Liver (tissue), 8 donors: ENCODE measurements at regions not wholly inside any gene's neighbourhood (a gene's known extent, or its start where the extent isn't known, plus 50 kb on each side); places are given as distances from the start of the nearest gene placed in this dataset.

ENCODE experiments used
- DNase-seq: peaks from one replicate; pipeline ENCODE4 v3.0.0-alpha.2; 2017; ENCODE audit warnings: low spot score
- H3K27ac ChIP-seq, 2 donors: one replicate each; pipeline ENCODE4 v1.7.0; 2013; ENCODE audit warnings: inconsistent platforms in 2 of 2, low read length in 2 of 2, control low read depth in 1 of 2, low read depth in 1 of 2, mild to moderate bottlenecking in 1 of 2
- H3K27me3 ChIP-seq, 4 donors: one replicate each; pipeline versions ENCODE4 v1.6.1 to v1.7.0; 2013; ENCODE audit warnings: low read length in 3 of 4, inconsistent platforms in 1 of 4, mild to moderate bottlenecking in 1 of 4, moderate library complexity in 1 of 4; ENCODE audit not compliant: control insufficient read depth in 4 of 4, insufficient read depth in 4 of 4
- H3K36me3 ChIP-seq, 4 donors: one replicate each; pipeline versions ENCODE4 v1.6.1 to v1.7.0; 2013; ENCODE audit warnings: low read length in 3 of 4, mild to moderate bottlenecking in 3 of 4, low read depth in 1 of 4, moderate library complexity in 1 of 4; ENCODE audit not compliant: control insufficient read depth in 4 of 4, insufficient read depth in 3 of 4
- H3K4me1 ChIP-seq, 4 donors: one replicate each; pipeline versions ENCODE4 v1.6.1 to v1.7.0; 2013; ENCODE audit warnings: low read length in 3 of 4, mild to moderate bottlenecking in 3 of 4, moderate library complexity in 1 of 4; ENCODE audit not compliant: control insufficient read depth in 4 of 4, insufficient read depth in 4 of 4
- H3K4me3 ChIP-seq, 3 donors: one replicate each; pipeline versions ENCODE4 v1.6.1 to v1.7.0; 2013; ENCODE audit warnings: low read length in 3 of 3, control low read depth in 1 of 3, low read depth in 1 of 3, mild to moderate bottlenecking in 1 of 3
- H3K9ac ChIP-seq, 2 donors: one replicate each; pipeline ENCODE4 v1.7.0; 2013; ENCODE audit warnings: low read length in 2 of 2, mild to moderate bottlenecking in 2 of 2, moderate library complexity in 2 of 2, control low read depth in 1 of 2, low read depth in 1 of 2
- H3K9me3 ChIP-seq, 4 donors: one replicate each; pipeline versions ENCODE4 v1.6.1 to v1.7.0; 2013; ENCODE audit warnings: low read length in 3 of 4; ENCODE audit not compliant: control insufficient read depth in 4 of 4
- CTCF ChIP-seq: fragments of 150-350 bp; IDR thresholded peaks from 2 replicates; pipeline ENCODE4 v1.5.1; 2017; ENCODE audit warnings: improper control_type of control experiment, low read depth, low read length; ENCODE audit not compliant: missing input control
- EGR1 ChIP-seq, 2 donors: IDR thresholded peaks; 2 replicates each; pipeline ENCODE4 v1.6.1; 2016 to 2018; ENCODE audit warnings: antibody characterized with exemption in 2 of 2, low read depth in 2 of 2
- FOXA1 ChIP-seq: IDR thresholded peaks from 2 replicates; pipeline ENCODE4 v1.6.1; 2016; ENCODE audit warnings: antibody characterized with exemption
- FOXA2 ChIP-seq: IDR thresholded peaks from 2 replicates; pipeline ENCODE4 v1.6.1; 2016; ENCODE audit warnings: antibody characterized with exemption
- GABPA ChIP-seq, 2 donors: IDR thresholded peaks in 1 of 2; conservative IDR thresholded peaks in 1 of 2; 2 replicates each; pipeline ENCODE4 v1.6.1; 2016; ENCODE audit warnings: antibody characterized with exemption in 2 of 2, mild to moderate bottlenecking in 1 of 2, moderate library complexity in 1 of 2
- HNF4A ChIP-seq, 2 donors: conservative IDR thresholded peaks; 2 replicates each; pipeline ENCODE4 v1.6.1; 2016; ENCODE audit warnings: antibody characterized with exemption in 2 of 2, mild to moderate bottlenecking in 2 of 2
- HNF4G ChIP-seq: IDR thresholded peaks from 2 replicates; pipeline ENCODE4 v1.6.1; 2016; ENCODE audit warnings: antibody characterized with exemption
- JUND ChIP-seq, 2 donors: IDR thresholded peaks; 2 replicates each; pipeline ENCODE4 v1.6.1; 2016; ENCODE audit warnings: antibody characterized with exemption in 2 of 2
- MAX ChIP-seq: IDR thresholded peaks from 2 replicates; pipeline ENCODE4 v1.6.1; 2016; ENCODE audit warnings: antibody characterized with exemption
- NR2F2 ChIP-seq: IDR thresholded peaks from 2 replicates; pipeline ENCODE4 v1.6.1; 2016; ENCODE audit warnings: antibody characterized with exemption
- RAD21 ChIP-seq, 2 donors: IDR thresholded peaks; 2 replicates each; pipeline ENCODE4 v1.6.1; 2016; ENCODE audit warnings: antibody characterized with exemption in 2 of 2, mild to moderate bottlenecking in 2 of 2
- REST ChIP-seq: IDR thresholded peaks from 2 replicates; pipeline ENCODE4 v1.6.1; 2016; ENCODE audit warnings: antibody characterized with exemption, mild to moderate bottlenecking
- RXRA ChIP-seq, 2 donors: IDR thresholded peaks; 2 replicates each; pipeline ENCODE4 v1.6.1; 2017 to 2018; ENCODE audit warnings: antibody characterized with exemption in 2 of 2, mild to moderate bottlenecking in 1 of 2
- SP1 ChIP-seq: IDR thresholded peaks from 2 replicates; pipeline ENCODE4 v1.6.1; 2018; ENCODE audit warnings: antibody characterized with exemption, mild to moderate bottlenecking
- TAF1 ChIP-seq: conservative IDR thresholded peaks from 2 replicates; pipeline ENCODE4 v1.6.1; 2016; ENCODE audit warnings: antibody characterized with exemption, mild to moderate bottlenecking
- YY1 ChIP-seq: IDR thresholded peaks from 2 replicates; pipeline ENCODE4 v1.6.1; 2016; ENCODE audit warnings: antibody characterized with exemption, mild to moderate bottlenecking
- ZBTB33 ChIP-seq: IDR thresholded peaks from 2 replicates; pipeline ENCODE4 v1.6.1; 2016; ENCODE audit warnings: antibody characterized with exemption
- WGBS: extraction: QIAGEN DNeasy Blood & Tissue Kit; methylation state at CpG from one replicate; pipeline ENCODE4 v1.1.7; 2013; 5-methylcytosine and 5-hydroxymethylcytosine counted together
- donor health status: healthy.
- donor health status: healthy.
- donor health status: healthy.
- donor health status: healthy.
- donor health status: healthy.

GRCh38 chr6:40881501-40881900 is 157.5 kb downstream of the UNC5CL start (continued):
- TF ChIP-seq REST: no peak
- no peak for TF ChIP-seq HNF4A (conservative IDR thresholded peaks at IDR 0.05)

- Histone ChIP-seq H3K27me3 (no peaks in the 10 kb centered on the region), H3K9ac (no peak overlapping the region), H3K36me3 (no peaks in the 10 kb centered on the region), H3K4me1 (no peaks in the 10 kb centered on the region), H3K27ac (no peak overlapping the region), H3K9me3 (no peaks in the 10 kb centered on the region), H3K4me3 (no peak overlapping the region)
- DNase-seq: no peak
- TF ChIP-seq YY1: no peak
- TF ChIP-seq HNF4G: no peak
- no peak for TF ChIP-seq SP1
- TF ChIP-seq NR2F2: no peak
- no peak for TF ChIP-seq TAF1
- TF ChIP-seq ZBTB33: no peak
- TF ChIP-seq CTCF: no peak
- no peak for TF ChIP-seq REST
- TF ChIP-seq FOXA1: no peak
- no peak for TF ChIP-seq JUND (IDR thresholded peaks at IDR 0.05)
- TF ChIP-seq EGR1 (IDR thresholded peaks at IDR 0.05; ENCODE audit: low read depth in 2 of 2): no peak
- TF ChIP-seq FOXA2: no peak
- TF ChIP-seq HNF4A (conservative IDR thresholded peaks at IDR 0.05): no peak
- TF ChIP-seq RAD21 (IDR thresholded peaks at IDR 0.05): no peak
- TF ChIP-seq MAX: no peak
- no peak for TF ChIP-seq GABPA (IDR thresholded peaks at IDR 0.05 in 1 of 2, conservative IDR thresholded peaks at IDR 0.05 in 1 of 2)
- no peak for TF ChIP-seq RXRA (IDR thresholded peaks at IDR 0.05)
- 75% methylated on average over 2 of the region's 2 CpGs for WGBS
Measured at GRCh38 chr6:40880906-40881305, 158.1 kb downstream of the UNC5CL start.
